PC-3 (cell line): ENCODE measurements at regions not wholly inside any gene's neighbourhood (a gene's known extent, or its start where the extent isn't known, plus 50 kb on each side); places are given as distances from the start of the nearest gene placed in this dataset.

Experiments
- ATAC-seq: fragments of 200-7000 bp; cut with Tn5 transposase; 2 replicates; pipeline ENCODE4 v1.9.1; 2020; ENCODE audit warnings: mild to moderate bottlenecking, moderate library complexity
- BruUV-seq: library from RNA; stranded (reverse); fragments of 400-500 nt; replicated peaks from 2 replicates; lab custom pipeline; 2021; lab: Mats Ljungman, UMichigan
- CTCF ChIA-PET: fragments of 300-600 bp; sonication (Branson Sonifier 250); formaldehyde crosslinking; loops from one replicate; lab custom pipeline; 2022; ENCODE audit warnings: antibody characterized with exemption; lab: Charles Lee
- POLR2A ChIA-PET: fragments of 300-600 bp; sonication (Branson Sonifier 250); formaldehyde crosslinking; loops from one replicate; lab custom pipeline; 2022; ENCODE audit warnings: antibody characterized with exemption; ENCODE audit not compliant: unreplicated experiment; lab: Charles Lee
- DNase-seq: peaks from one replicate; pipeline ENCODE4 v3.0.0-alpha.2; 2015
- H2AFZ ChIP-seq: fragments of 300-600 bp; sonication (generic); 2 replicates; pipeline ENCODE4 v1.6.0; 2016; ENCODE audit warnings: antibody characterized with exemption, low read length
- H3F3A ChIP-seq: fragments of 300-600 bp; sonication (generic); one replicate; pipeline ENCODE4 v1.6.0; 2017; ENCODE audit warnings: antibody characterized with exemption, low read length, control low read depth, mild to moderate bottlenecking; ENCODE audit not compliant: unreplicated experiment
- H3K27ac ChIP-seq: fragments of 300-600 bp; sonication (generic); 2 replicates; pipeline ENCODE4 v1.5.1; 2016; ENCODE audit warnings: mild to moderate bottlenecking, low read length
- H3K27me3 ChIP-seq: fragments of 300-600 bp; sonication (generic); 2 replicates; pipeline ENCODE4 v1.6.1; 2016; ENCODE audit warnings: low read length, mixed read lengths
- H3K36me3 ChIP-seq: fragments of 300-600 bp; sonication (generic); 2 replicates; pipeline ENCODE4 v1.6.1; 2016; ENCODE audit warnings: low read depth, mixed run types, low read length, mixed read lengths
- H3K4me1 ChIP-seq: fragments of 300-600 bp; sonication (generic); 2 replicates; pipeline ENCODE4 v1.5.1; 2016; ENCODE audit warnings: low read length; ENCODE audit not compliant: insufficient read depth
- H3K4me2 ChIP-seq: fragments of 300-600 bp; sonication (generic); 2 replicates; pipeline ENCODE4 v1.6.0; 2016; ENCODE audit warnings: low read length
- H3K4me3 ChIP-seq: fragments of 300-600 bp; sonication (generic); 2 replicates; pipeline ENCODE4 v1.5.1; 2016; ENCODE audit warnings: mild to moderate bottlenecking, low read length, mixed read lengths
- H3K79me2 ChIP-seq: fragments of 300-600 bp; sonication (generic); 2 replicates; pipeline ENCODE4 v1.6.1; 2017; ENCODE audit warnings: low read length, mixed read lengths
- H3K9ac ChIP-seq: fragments of 300-600 bp; sonication (generic); 2 replicates; pipeline ENCODE4 v1.6.0; 2016; ENCODE audit warnings: mild to moderate bottlenecking, low read length
- H3K9me2 ChIP-seq: fragments of 300-600 bp; sonication (generic); replicated peaks from 2 replicates; pipeline ENCODE4 v1.6.1; 2016; ENCODE audit warnings: mixed run types, low read length, mixed read lengths
- H3K9me3 ChIP-seq: fragments of 300-600 bp; sonication (generic); 2 replicates; pipeline ENCODE4 v1.6.1; 2016; ENCODE audit warnings: low read length, mixed read lengths
- H4K20me1 ChIP-seq: fragments of 300-600 bp; sonication (generic); 2 replicates; pipeline ENCODE4 v1.6.1; 2016; ENCODE audit warnings: low read length, mixed read lengths
- EZH2 ChIP-seq: fragments of 300-600 bp; sonication (generic); IDR thresholded peaks from one replicate; pipeline ENCODE4 v1.6.1; 2017; ENCODE audit warnings: antibody characterized with exemption, mild to moderate bottlenecking, low read length; ENCODE audit not compliant: unreplicated experiment
- EZH2phosphoT487 ChIP-seq: fragments of 300-600 bp; sonication (generic); IDR thresholded peaks from 2 replicates; pipeline ENCODE4 v1.6.1; 2018; ENCODE audit warnings: mild to moderate bottlenecking, antibody characterized with exemption, low read length, borderline replicate concordance
- intact Hi-C: fragments of 100-400 bp; cut with micrococcal nuclease; formaldehyde crosslinking; loops from 2 replicates; pipeline ENCODE4 v1.9.0; 2023
- TF ChIP-seq, protein P1 (sequence below): fragments of 300-600 bp; sonication (generic); conservative IDR thresholded peaks from 2 replicates; pipeline ENCODE4 v1.5.1; 2017; ENCODE audit warnings: antibody characterized with exemption, low read depth, mild to moderate bottlenecking, low read length

DNA sequence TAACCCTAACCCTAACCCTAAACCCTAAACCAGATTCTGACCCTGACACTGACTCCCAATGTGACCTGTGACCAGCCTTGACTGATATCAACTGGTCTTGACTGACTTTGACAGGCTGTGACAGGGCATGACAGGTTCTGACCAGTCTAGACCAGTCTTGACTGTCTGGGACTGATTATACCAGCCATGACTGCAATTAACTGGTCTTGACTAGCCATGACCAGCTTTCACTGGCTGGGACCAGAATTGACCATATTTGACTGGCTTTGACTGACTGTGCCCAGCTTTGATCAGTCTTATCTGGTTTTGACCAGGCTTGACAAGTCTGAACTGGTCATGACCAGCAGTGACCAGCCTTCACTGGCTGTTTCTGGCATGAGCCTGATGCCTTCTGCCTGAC, 95.5 kb downstream of the BMP15 start:
- ChIA-PET CTCF (no interaction called here), POLR2A (no interaction called here)
- BruUV-seq: no TSS peak
- H3K27me3 ChIP-seq: no peaks in the 10 kb centered on the region
- no peaks in the 10 kb centered on the region for H3F3A ChIP-seq
- no peaks in the 10 kb centered on the region for H3K79me2 ChIP-seq
- H3K9me2 ChIP-seq: no peaks in the 10 kb centered on the region
- no peak overlapping the region for H3K9ac ChIP-seq
- no peaks in the 10 kb centered on the region for H4K20me1 ChIP-seq
- H3K9me3 ChIP-seq: no peaks in the 10 kb centered on the region
- ATAC-seq (no peak), DNase-seq (no peak)
- TF ChIP-seq, protein P1, sequence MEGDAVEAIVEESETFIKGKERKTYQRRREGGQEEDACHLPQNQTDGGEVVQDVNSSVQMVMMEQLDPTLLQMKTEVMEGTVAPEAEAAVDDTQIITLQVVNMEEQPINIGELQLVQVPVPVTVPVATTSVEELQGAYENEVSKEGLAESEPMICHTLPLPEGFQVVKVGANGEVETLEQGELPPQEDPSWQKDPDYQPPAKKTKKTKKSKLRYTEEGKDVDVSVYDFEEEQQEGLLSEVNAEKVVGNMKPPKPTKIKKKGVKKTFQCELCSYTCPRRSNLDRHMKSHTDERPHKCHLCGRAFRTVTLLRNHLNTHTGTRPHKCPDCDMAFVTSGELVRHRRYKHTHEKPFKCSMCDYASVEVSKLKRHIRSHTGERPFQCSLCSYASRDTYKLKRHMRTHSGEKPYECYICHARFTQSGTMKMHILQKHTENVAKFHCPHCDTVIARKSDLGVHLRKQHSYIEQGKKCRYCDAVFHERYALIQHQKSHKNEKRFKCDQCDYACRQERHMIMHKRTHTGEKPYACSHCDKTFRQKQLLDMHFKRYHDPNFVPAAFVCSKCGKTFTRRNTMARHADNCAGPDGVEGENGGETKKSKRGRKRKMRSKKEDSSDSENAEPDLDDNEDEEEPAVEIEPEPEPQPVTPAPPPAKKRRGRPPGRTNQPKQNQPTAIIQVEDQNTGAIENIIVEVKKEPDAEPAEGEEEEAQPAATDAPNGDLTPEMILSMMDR: no peak
- no peak for TF ChIP-seq EZH2phosphoT487
- TF ChIP-seq EZH2: no peak
- H2AFZ ChIP-seq: no peak overlapping the region
- no peak overlapping the region for H3K4me2 ChIP-seq
- intact Hi-C loops: no loop called here
- no peak overlapping the region for H3K27ac ChIP-seq
- no peaks in the 10 kb centered on the region for H3K36me3 ChIP-seq
- no peak overlapping the region for H3K4me3 ChIP-seq
- H3K4me1 ChIP-seq: no peaks in the 10 kb centered on the region

DNA sequence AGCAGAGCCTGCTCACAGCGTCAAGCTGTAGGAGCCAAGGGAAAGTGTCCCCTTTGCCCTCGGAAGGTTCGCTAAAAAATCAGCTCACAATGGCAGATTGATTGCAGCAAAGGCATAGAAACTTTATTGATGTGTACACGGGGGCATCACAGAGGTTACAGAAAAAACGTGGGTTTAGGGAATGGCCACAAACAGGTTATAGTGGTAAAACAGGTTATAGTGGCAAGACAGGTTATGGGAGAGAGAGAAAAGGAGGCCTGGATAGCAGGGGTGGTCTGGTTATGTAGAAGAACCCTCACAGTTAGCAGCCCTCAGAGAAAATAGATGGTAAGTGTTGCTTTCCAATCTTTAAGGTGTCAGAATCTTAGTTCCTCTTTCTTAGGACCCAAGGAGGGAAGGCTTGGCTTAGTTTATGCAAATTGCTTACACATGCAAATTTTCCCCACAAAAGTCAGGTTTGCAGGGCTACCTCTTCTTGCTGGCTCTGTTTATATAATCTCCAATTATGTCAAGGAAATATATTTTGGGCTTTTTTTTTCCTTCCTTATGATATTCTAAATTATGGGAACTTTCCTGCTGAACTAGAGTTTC, 113.7 kb downstream of the BMP15 start:
- Histone ChIP-seq H3K4me1 (no peaks in the 10 kb centered on the region), H3K4me2 (no peak overlapping the region), H2AFZ (no peak overlapping the region), H3K9ac (no peak overlapping the region), H3K36me3 (no peaks in the 10 kb centered on the region), H3F3A (no peaks in the 10 kb centered on the region), H3K9me3 (no peaks in the 10 kb centered on the region), H3K79me2 (no peaks in the 10 kb centered on the region), H3K4me3 (no peak overlapping the region), H3K27ac (no peak overlapping the region), H3K9me2 (no peaks in the 10 kb centered on the region), H3K27me3 (no peaks in the 10 kb centered on the region), H4K20me1 (no peaks in the 10 kb centered on the region)
- TF ChIP-seq, protein P1: no peak
- no TSS peak for BruUV-seq
- DNase-seq (no peak), ATAC-seq (no peak)
- intact Hi-C loops: no loop called here
- POLR2A ChIA-PET: no interaction called here
- CTCF ChIA-PET: no interaction called here

DNA sequence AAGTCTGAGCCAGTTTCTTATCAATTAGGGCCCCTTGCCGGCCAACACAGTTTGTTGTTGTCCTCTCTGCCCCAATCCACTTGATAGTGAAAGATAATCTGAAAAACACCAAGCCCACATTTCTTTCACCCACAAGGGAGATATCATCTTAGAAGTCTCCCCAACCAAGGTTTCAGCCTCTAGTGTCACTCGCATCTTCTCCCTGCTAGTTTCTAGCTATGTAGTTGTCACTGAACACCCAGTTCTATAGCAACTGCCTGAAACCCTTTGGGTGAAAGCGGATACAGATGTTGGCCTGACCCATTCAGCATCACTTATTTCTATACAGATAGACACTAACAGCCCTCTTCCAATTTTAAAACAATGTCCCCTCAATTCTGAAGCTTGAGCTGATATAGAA, 116.3 kb downstream of the BMP15 start:
- TF ChIP-seq, protein P1: no peak
- TF ChIP-seq EZH2: no peak
- TF ChIP-seq EZH2phosphoT487: no peak
- no peak for DNase-seq
- H3K79me2 ChIP-seq: no peaks in the 10 kb centered on the region
- H3K9me3 ChIP-seq: no peaks in the 10 kb centered on the region
- H3K4me2 ChIP-seq: no peak overlapping the region
- no peak overlapping the region for H3K27ac ChIP-seq
- H3K9ac ChIP-seq: no peak overlapping the region
- ATAC-seq: no peak
- H3F3A ChIP-seq: no peaks in the 10 kb centered on the region
- CTCF ChIA-PET: no interaction called here
- no peak overlapping the region for H3K4me3 ChIP-seq
- intact Hi-C loops: no loop called here
- POLR2A ChIA-PET: no interaction called here
- no peaks in the 10 kb centered on the region for H3K4me1 ChIP-seq
- no TSS peak for BruUV-seq
- no peaks in the 10 kb centered on the region for H3K36me3 ChIP-seq
- H3K9me2 ChIP-seq: no peaks in the 10 kb centered on the region
- H3K27me3 ChIP-seq: no peaks in the 10 kb centered on the region
- no peaks in the 10 kb centered on the region for H4K20me1 ChIP-seq
- no peak overlapping the region for H2AFZ ChIP-seq
